ENCODE measurements at regions not wholly inside any gene's neighbourhood (a gene's known extent, or its start where the extent isn't known, plus 50 kb on each side); places are given as distances from the start of the nearest gene placed in this dataset.
"Not testable (repeated sequence)": the region's sequence is repeated elsewhere in the genome, so short reads cannot be mapped to it uniquely, and the experiment has no call there.

- Histone ChIP-seq H3K27ac (ENCODE audit: low read depth, low read length) (no peak overlapping the region), H3K36me3 (ENCODE audit: insufficient read depth, low read length) (no peaks in the 10 kb centered on the region), H3K9me3 (ENCODE audit: control insufficient read depth in 1 of 2, low read length in 2 of 2) (no peaks in the 10 kb centered on the region), H3K4me3 (ENCODE audit: low read length in 2 of 2) (no peak overlapping the region), H3K4me1 (ENCODE audit: insufficient read depth, low read length) (peaks cover 4% of the 10 kb centered on the region), H3K27me3 (ENCODE audit: insufficient read depth, low read length) (no peaks in the 10 kb centered on the region)
- DNase-seq = no peak
- intact Hi-C loops (cut with micrococcal nuclease) = no loop called here
- ChIA-PET CTCF (ENCODE audit: partially characterized antibody) (no interaction called here), POLR2A (ENCODE audit: partially characterized antibody) (no interaction called here)
- Mint-ChIP-seq H3K27ac (no peak overlapping the region), H3K27me3 (no peaks in the 10 kb centered on the region), H3K9me3 (peaks cover 0 to 5% (median 3%) of the 10 kb centered on the region in 8 donors), H3K4me3 (no peak overlapping the region), H3K4me1 (peaks cover 10 to 27% (median 18%) of the 10 kb centered on the region in 4 donors), H3K36me3 (peaks cover 0 to 5% of the 10 kb centered on the region in 2 donors)
Measured at GRCh38 chr20:53819973-53820451, 226.4 kb upstream of the ZNF217 start.

DNA sequence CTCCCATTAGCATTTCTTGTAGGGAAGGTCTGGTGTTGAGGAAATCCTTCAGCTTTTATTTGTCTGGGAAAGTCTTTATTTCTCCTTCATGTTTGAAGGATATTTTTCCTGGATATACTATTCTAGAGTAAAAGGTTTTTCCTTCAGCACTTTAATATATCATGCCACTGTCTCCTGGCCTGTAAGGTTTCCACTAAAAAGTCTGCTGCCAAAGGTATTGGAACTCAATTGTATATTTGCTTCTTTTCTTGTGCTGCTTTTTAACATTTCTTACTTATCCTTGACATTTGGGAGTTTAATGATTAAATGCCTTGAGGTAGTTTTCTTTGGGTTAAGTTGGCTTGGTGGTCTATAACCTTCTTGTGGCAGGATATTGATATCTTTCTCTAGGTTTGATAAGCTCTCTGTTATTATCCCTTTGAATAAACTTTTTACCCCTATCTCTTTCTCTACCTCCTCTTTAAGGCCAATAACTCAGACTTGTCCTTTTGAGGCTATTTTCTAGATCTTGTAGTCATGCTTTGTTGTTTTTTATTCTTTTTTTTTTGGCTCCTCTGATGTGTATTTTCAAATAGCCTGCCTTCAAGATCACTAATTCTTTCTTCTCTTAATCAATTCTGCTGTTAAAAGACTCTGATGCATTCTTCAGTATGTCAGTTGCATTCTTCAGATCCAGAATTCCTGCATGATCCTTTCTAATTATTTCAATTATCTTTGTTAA, 225.0 kb upstream of the ZNF217 start:
- Histone ChIP-seq H3K36me3 (ENCODE audit: insufficient read depth, low read length) (no peaks in the 10 kb centered on the region), H3K9me3 (ENCODE audit: control insufficient read depth in 1 of 2, low read length in 2 of 2) (no peaks in the 10 kb centered on the region), H3K4me3 (ENCODE audit: low read length in 2 of 2) (no peak overlapping the region), H3K27ac (ENCODE audit: low read depth, low read length) (no peak overlapping the region), H3K27me3 (ENCODE audit: insufficient read depth, low read length) (no peaks in the 10 kb centered on the region), H3K4me1 (ENCODE audit: insufficient read depth, low read length) (peaks cover 8% of the 10 kb centered on the region)
- Mint-ChIP-seq H3K36me3 (peaks cover 0 to 5% of the 10 kb centered on the region in 2 donors), H3K9me3 (peaks cover 0 to 5% (median 3%) of the 10 kb centered on the region in 8 donors), H3K27ac (peak overlapping the region in 2 of 7 donors; percentile 32 to 60), H3K27me3 (no peaks in the 10 kb centered on the region), H3K4me3 (no peak overlapping the region), H3K4me1 (peaks cover 15 to 40% (median 26%) of the 10 kb centered on the region in 4 donors)
- no peak for DNase-seq
- intact Hi-C loops (cut with micrococcal nuclease) = no loop called here
- CTCF ChIA-PET (ENCODE audit: partially characterized antibody) = no interaction called here
- POLR2A ChIA-PET (ENCODE audit: partially characterized antibody) = no interaction called here

DNA sequence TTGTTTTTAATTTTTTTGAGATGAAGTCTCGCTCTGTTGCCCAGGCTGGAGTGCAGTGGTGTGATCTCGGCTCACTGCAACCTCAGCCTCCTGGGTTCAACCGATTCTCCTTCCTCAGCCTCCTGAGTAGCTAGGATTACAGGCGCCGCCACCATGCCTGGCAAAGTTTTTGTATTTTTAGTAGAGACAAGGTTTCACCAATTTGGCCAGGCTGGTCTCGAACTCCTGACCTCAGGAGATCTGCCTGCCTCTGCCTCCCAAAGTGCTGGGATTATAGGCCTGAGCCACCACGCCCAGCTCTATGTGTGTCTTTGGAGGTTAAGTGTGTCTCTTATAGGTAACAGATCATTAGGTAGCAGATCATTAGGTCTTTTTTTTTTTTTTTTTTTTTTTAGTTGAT, 223.9 kb upstream of the ZNF217 start:
- CTCF ChIA-PET (ENCODE audit: partially characterized antibody); H3K36me3 ChIP-seq (ENCODE audit: insufficient read depth, low read length); H3K27me3 Mint-ChIP-seq; intact Hi-C loops (cut with micrococcal nuclease); H3K9me3 Mint-ChIP-seq; H3K9me3 ChIP-seq (ENCODE audit: control insufficient read depth in 1 of 2, low read length in 2 of 2); DNase-seq; H3K27me3 ChIP-seq (ENCODE audit: insufficient read depth, low read length); H3K36me3 Mint-ChIP-seq; H3K4me3 ChIP-seq (ENCODE audit: low read length in 2 of 2); H3K4me3 Mint-ChIP-seq; H3K27ac ChIP-seq (ENCODE audit: low read depth, low read length); H3K4me1 ChIP-seq (ENCODE audit: insufficient read depth, low read length): not testable (repeated sequence)
- POLR2A ChIA-PET (ENCODE audit: partially characterized antibody) = interaction anchor here (0.8 kb wide), 1 partner anchor 116 kb away, joined by 3 read pairs; no protein-coding TSS in a partner anchor
- Mint-ChIP-seq H3K27ac (peak overlapping the region in 1 of 7 donors; percentile 25), H3K4me1 (peaks cover 15 to 41% (median 26%) of the 10 kb centered on the region in 4 donors)

GRCh38 chr20:53816872-53817398, 223.3 kb upstream of the ZNF217 start:
- Histone ChIP-seq H3K27ac (ENCODE audit: low read depth, low read length) (no peak overlapping the region), H3K36me3 (ENCODE audit: insufficient read depth, low read length) (no peaks in the 10 kb centered on the region), H3K9me3 (ENCODE audit: control insufficient read depth in 1 of 2, low read length in 2 of 2) (no peaks in the 10 kb centered on the region), H3K4me3 (ENCODE audit: low read length in 2 of 2) (no peak overlapping the region), H3K27me3 (ENCODE audit: insufficient read depth, low read length) (no peaks in the 10 kb centered on the region), H3K4me1 (ENCODE audit: insufficient read depth, low read length) (peaks cover 8% of the 10 kb centered on the region)
- no peak overlapping the region for H3K4me3 Mint-ChIP-seq
- peaks cover 0 to 5% (median 3%) of the 10 kb centered on the region in 8 donors for H3K9me3 Mint-ChIP-seq
- intact Hi-C loops (cut with micrococcal nuclease) = no loop called here
- H3K27me3 Mint-ChIP-seq = no peaks in the 10 kb centered on the region
- peak overlapping the region in 1 of 7 donors; percentile 47 for H3K27ac Mint-ChIP-seq
- ChIA-PET POLR2A (ENCODE audit: partially characterized antibody) (interaction anchor here (0.8 kb wide), 1 partner anchor 117 kb away, joined by 3 read pairs; no protein-coding TSS in a partner anchor), CTCF (ENCODE audit: partially characterized antibody) (interaction anchor here (1.2 to 1.8 kb wide), 2 partner anchors 23 to 99 kb away, joined by 3 read pairs; no protein-coding TSS in a partner anchor)
- H3K36me3 Mint-ChIP-seq = peaks cover 0 to 5% of the 10 kb centered on the region in 2 donors
- no peak for DNase-seq
- H3K4me1 Mint-ChIP-seq = peaks cover 15 to 41% (median 26%) of the 10 kb centered on the region in 4 donors

- Histone ChIP-seq H3K27ac (ENCODE audit: low read depth, low read length) (no peak overlapping the region), H3K9me3 (ENCODE audit: control insufficient read depth in 1 of 2, low read length in 2 of 2) (no peaks in the 10 kb centered on the region), H3K4me3 (ENCODE audit: low read length in 2 of 2) (no peak overlapping the region), H3K4me1 (ENCODE audit: insufficient read depth, low read length) (peaks cover 8% of the 10 kb centered on the region), H3K27me3 (ENCODE audit: insufficient read depth, low read length) (no peaks in the 10 kb centered on the region), H3K36me3 (ENCODE audit: insufficient read depth, low read length) (no peaks in the 10 kb centered on the region)
- ChIA-PET CTCF (ENCODE audit: partially characterized antibody) (interaction anchor here (1.2 to 1.8 kb wide), 2 partner anchors 25 to 100 kb away, joined by 3 read pairs; no protein-coding TSS in a partner anchor), POLR2A (ENCODE audit: partially characterized antibody) (interaction anchor here (1.4 kb wide), 1 partner anchor 9 kb away, joined by 3 read pairs; no protein-coding TSS in a partner anchor)
- peak overlapping the region in 1 of 8 donors; percentile 22 for H3K4me3 Mint-ChIP-seq
- no peaks in the 10 kb centered on the region for H3K27me3 Mint-ChIP-seq
- H3K36me3 Mint-ChIP-seq = peaks cover 0 to 5% of the 10 kb centered on the region in 2 donors
- peaks cover 15 to 41% (median 26%) of the 10 kb centered on the region in 4 donors for H3K4me1 Mint-ChIP-seq
- H3K9me3 Mint-ChIP-seq = peaks cover 0 to 5% (median 3%) of the 10 kb centered on the region in 8 donors
- no peak for DNase-seq
- intact Hi-C loops (cut with micrococcal nuclease) = no loop called here
- H3K27ac Mint-ChIP-seq = peak overlapping the region in 4 of 7 donors; percentile 15 to 82 (median 58)
Measured at GRCh38 chr20:53815509-53815908, 221.9 kb upstream of the ZNF217 start.

- H3K36me3 Mint-ChIP-seq = peaks cover 0 to 5% of the 10 kb centered on the region in 2 donors
- no peaks in the 10 kb centered on the region for H3K27me3 Mint-ChIP-seq
- H3K27ac Mint-ChIP-seq = peak overlapping the region in 1 of 7 donors; percentile 74
- CTCF ChIA-PET (ENCODE audit: partially characterized antibody) = no interaction called here
- POLR2A ChIA-PET (ENCODE audit: partially characterized antibody) = no interaction called here
- no peak overlapping the region for H3K27ac ChIP-seq (ENCODE audit: low read depth, low read length)
- DNase-seq = no peak
- no peaks in the 10 kb centered on the region for H3K27me3 ChIP-seq (ENCODE audit: insufficient read depth, low read length)
- H3K4me3 ChIP-seq (ENCODE audit: low read length in 2 of 2) = no peak overlapping the region
- H3K9me3 Mint-ChIP-seq = peaks cover 0 to 5% (median 1%) of the 10 kb centered on the region in 8 donors
- H3K36me3 ChIP-seq (ENCODE audit: insufficient read depth, low read length) = no peaks in the 10 kb centered on the region
- intact Hi-C loops (cut with micrococcal nuclease) = no loop called here
- H3K4me1 ChIP-seq (ENCODE audit: insufficient read depth, low read length) = peaks cover 8% of the 10 kb centered on the region
- H3K9me3 ChIP-seq (ENCODE audit: control insufficient read depth in 1 of 2, low read length in 2 of 2) = no peaks in the 10 kb centered on the region
- H3K4me3 Mint-ChIP-seq = no peak overlapping the region
- peaks cover 17 to 41% (median 26%) of the 10 kb centered on the region in 4 donors for H3K4me1 Mint-ChIP-seq
Measured at GRCh38 chr20:53814060-53814459, 220.4 kb upstream of the ZNF217 start.

- Histone ChIP-seq H3K27ac (ENCODE audit: low read depth, low read length) (no peak overlapping the region), H3K4me3 (ENCODE audit: low read length in 2 of 2) (no peak overlapping the region), H3K9me3 (ENCODE audit: control insufficient read depth in 1 of 2, low read length in 2 of 2) (no peaks in the 10 kb centered on the region), H3K36me3 (ENCODE audit: insufficient read depth, low read length) (no peaks in the 10 kb centered on the region), H3K27me3 (ENCODE audit: insufficient read depth, low read length) (no peaks in the 10 kb centered on the region), H3K4me1 (ENCODE audit: insufficient read depth, low read length) (peaks cover 8% of the 10 kb centered on the region)
- H3K27me3 Mint-ChIP-seq = no peaks in the 10 kb centered on the region
- H3K36me3 Mint-ChIP-seq = peaks cover 0 to 2% of the 10 kb centered on the region in 2 donors
- CTCF ChIA-PET (ENCODE audit: partially characterized antibody) = no interaction called here
- no peak for DNase-seq
- H3K27ac Mint-ChIP-seq = peak overlapping the region in 1 of 7 donors; percentile 74
- peaks cover 0 to under 1% (median 0%) of the 10 kb centered on the region in 8 donors for H3K9me3 Mint-ChIP-seq
- peaks cover 17 to 39% (median 24%) of the 10 kb centered on the region in 4 donors for H3K4me1 Mint-ChIP-seq
- no peak overlapping the region for H3K4me3 Mint-ChIP-seq
- POLR2A ChIA-PET (ENCODE audit: partially characterized antibody) = no interaction called here
- intact Hi-C loops (cut with micrococcal nuclease) = no loop called here
Measured at GRCh38 chr20:53813636-53814035, 220.0 kb upstream of the ZNF217 start.
